ENCODE measurements at regions not wholly inside any gene's neighbourhood (a gene's known extent, or its start where the extent isn't known, plus 50 kb on each side); places are given as distances from the start of the nearest gene placed in this dataset.

DNA sequence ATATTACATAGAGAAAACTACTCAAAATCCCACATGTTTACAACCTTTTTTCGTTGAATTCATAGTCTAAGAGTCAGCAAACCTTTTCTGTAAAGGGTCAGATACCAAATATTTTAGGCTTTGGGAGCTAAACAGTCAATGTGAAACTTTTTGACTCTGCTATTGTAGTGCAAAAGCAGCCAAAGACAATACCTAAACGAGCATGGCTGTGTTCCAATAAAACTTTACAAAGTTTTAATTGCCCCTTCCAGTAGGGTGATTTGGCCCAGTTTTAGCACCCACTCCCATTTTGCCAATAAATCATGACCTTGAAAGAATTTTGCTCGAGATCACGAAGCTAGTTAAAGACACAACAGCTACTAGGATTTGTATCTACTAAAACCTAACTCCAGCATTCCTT is 147.2 kb downstream of the ANKRD50 start:
- TF ChIP-seq, protein P1, sequence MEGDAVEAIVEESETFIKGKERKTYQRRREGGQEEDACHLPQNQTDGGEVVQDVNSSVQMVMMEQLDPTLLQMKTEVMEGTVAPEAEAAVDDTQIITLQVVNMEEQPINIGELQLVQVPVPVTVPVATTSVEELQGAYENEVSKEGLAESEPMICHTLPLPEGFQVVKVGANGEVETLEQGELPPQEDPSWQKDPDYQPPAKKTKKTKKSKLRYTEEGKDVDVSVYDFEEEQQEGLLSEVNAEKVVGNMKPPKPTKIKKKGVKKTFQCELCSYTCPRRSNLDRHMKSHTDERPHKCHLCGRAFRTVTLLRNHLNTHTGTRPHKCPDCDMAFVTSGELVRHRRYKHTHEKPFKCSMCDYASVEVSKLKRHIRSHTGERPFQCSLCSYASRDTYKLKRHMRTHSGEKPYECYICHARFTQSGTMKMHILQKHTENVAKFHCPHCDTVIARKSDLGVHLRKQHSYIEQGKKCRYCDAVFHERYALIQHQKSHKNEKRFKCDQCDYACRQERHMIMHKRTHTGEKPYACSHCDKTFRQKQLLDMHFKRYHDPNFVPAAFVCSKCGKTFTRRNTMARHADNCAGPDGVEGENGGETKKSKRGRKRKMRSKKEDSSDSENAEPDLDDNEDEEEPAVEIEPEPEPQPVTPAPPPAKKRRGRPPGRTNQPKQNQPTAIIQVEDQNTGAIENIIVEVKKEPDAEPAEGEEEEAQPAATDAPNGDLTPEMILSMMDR (IDR thresholded peaks at IDR 0.05), result no peak
- no peak for TF ChIP-seq POLR2A (IDR thresholded peaks at IDR 0.05)
- no peak for TF ChIP-seq EP300 (IDR thresholded peaks at IDR 0.05)

All from upper lobe of left lung (tissue), 4 donors.